ENCODE measurements at regions not wholly inside any gene's neighbourhood (a gene's known extent, or its start where the extent isn't known, plus 50 kb on each side); places are given as distances from the start of the nearest gene placed in this dataset.

DNA sequence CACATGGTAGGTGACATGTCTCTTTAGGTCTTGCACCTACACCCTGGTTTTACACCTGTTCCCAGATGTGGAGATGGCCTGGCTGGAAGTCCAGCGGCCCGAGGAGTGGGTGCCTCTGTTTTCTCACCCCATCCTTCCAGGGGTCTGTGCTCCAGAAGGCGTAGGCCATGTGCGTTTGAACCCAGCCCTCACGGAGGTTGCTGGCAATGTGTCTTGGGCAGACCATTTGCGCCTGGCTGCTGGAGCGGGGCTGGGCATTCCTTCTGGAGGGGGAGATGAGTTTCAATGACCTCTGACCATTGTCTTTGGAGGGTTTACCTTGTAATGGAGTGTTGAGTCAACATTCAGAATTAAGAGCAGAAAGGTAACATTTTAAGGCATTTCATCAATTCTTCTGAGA is 54.8 kb upstream of the ZNF536 start:
- TF ChIP-seq, protein P1, sequence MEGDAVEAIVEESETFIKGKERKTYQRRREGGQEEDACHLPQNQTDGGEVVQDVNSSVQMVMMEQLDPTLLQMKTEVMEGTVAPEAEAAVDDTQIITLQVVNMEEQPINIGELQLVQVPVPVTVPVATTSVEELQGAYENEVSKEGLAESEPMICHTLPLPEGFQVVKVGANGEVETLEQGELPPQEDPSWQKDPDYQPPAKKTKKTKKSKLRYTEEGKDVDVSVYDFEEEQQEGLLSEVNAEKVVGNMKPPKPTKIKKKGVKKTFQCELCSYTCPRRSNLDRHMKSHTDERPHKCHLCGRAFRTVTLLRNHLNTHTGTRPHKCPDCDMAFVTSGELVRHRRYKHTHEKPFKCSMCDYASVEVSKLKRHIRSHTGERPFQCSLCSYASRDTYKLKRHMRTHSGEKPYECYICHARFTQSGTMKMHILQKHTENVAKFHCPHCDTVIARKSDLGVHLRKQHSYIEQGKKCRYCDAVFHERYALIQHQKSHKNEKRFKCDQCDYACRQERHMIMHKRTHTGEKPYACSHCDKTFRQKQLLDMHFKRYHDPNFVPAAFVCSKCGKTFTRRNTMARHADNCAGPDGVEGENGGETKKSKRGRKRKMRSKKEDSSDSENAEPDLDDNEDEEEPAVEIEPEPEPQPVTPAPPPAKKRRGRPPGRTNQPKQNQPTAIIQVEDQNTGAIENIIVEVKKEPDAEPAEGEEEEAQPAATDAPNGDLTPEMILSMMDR (IDR thresholded peaks at IDR 0.05), result no peak
- TF ChIP-seq POLR2AphosphoS5 (IDR thresholded peaks at IDR 0.05), result no peak
- no peak for TF ChIP-seq POLR2A (IDR thresholded peaks at IDR 0.05)
